ENCODE measurements at regions not wholly inside any gene's neighbourhood (a gene's known extent, or its start where the extent isn't known, plus 50 kb on each side); places are given as distances from the start of the nearest gene placed in this dataset.

- Mint-ChIP-seq H3K4me1 (no peaks in the 10 kb centered on the region), H3K27ac (no peak overlapping the region), H3K4me3 (no peak overlapping the region), H3K36me3 (no peaks in the 10 kb centered on the region), H3K9me3 (peaks cover 6% of the 10 kb centered on the region), H3K27me3 (no peaks in the 10 kb centered on the region)
- CTCF ChIA-PET: no interaction called here
- DNase-seq: no peak
Measured at GRCh38 chr2:116645155-116645554, 1169.3 kb upstream of the DDX18 start.

DNA sequence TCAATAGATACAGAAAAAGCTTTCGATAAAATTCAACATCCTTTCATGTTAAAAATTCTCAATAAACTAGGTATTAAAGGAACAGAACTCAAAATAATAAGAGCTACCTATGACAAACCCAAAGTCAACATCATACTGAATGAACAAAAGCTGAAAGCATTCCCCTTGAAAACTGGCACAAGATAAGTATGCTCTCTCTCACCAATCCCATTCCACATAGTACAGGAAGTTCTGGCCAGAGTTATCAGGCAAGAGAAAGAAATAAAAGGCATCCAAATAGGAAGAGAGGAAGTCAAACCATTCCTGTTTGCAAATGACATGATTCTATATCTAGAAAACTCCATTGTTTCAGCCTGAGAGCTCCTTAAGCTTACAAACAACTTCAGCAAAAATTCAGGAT lies 1145.8 kb upstream of the DDX18 start:
- Mint-ChIP-seq H3K27me3 (no peaks in the 10 kb centered on the region), H3K27ac (no peak overlapping the region), H3K4me1 (no peaks in the 10 kb centered on the region), H3K36me3 (no peaks in the 10 kb centered on the region), H3K9me3 (peaks cover 18% of the 10 kb centered on the region), H3K4me3 (no peak overlapping the region)
- CTCF ChIA-PET: no interaction called here
- no peak for DNase-seq

GRCh38 chr2:116669782-116670181 lies 1144.7 kb upstream of the DDX18 start:
- H3K9me3 Mint-ChIP-seq: peaks cover 13% of the 10 kb centered on the region
- no peak for DNase-seq
- H3K4me3 Mint-ChIP-seq: no peak overlapping the region
- H3K4me1 Mint-ChIP-seq: no peaks in the 10 kb centered on the region
- CTCF ChIA-PET: no interaction called here
- H3K27me3 Mint-ChIP-seq: no peaks in the 10 kb centered on the region
- H3K27ac Mint-ChIP-seq: no peak overlapping the region
- H3K36me3 Mint-ChIP-seq: no peaks in the 10 kb centered on the region

DNA sequence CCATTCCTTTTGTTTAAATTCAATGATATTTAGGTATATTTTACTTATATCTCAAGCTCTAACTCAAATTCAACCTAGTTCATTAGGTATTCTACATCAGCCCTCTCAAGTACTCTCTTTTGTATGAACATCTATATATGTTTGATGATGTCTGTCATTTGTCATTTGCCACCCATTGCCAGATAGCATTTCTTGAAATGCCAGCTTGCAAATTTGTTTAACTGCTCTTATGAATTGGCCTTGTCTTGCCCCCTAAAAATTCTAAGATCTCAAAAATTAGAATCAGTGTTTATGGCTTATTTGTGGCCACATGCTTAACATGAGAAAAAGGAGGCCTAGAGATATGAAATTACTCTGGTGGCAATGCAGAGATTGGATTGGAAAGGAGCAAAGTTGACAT lies 1140.3 kb upstream of the DDX18 start:
- no peaks in the 10 kb centered on the region for H3K4me1 Mint-ChIP-seq
- H3K27ac Mint-ChIP-seq: no peak overlapping the region
- H3K36me3 Mint-ChIP-seq: no peaks in the 10 kb centered on the region
- no peaks in the 10 kb centered on the region for H3K27me3 Mint-ChIP-seq
- H3K9me3 Mint-ChIP-seq: peaks cover 16% of the 10 kb centered on the region
- H3K4me3 Mint-ChIP-seq: no peak overlapping the region
- CTCF ChIA-PET: no interaction called here
- DNase-seq: no peak

DNA sequence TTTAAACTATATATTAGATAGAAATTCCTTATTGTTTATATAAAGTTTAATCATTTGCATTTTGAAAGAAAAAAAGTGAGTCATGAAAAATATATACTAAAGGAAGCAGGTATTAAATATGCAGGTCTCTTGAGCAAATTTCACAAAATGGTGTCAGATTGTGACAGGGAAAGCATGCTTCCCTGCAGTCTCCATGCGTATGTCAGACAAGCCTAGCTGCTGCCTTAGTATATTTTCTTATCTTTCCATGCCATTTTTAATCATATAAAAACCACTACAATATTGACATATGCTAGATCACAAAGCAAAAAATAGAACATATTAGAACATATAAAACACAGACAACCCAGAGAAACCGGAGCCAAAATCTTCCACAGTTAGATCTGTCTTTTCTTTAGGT lies 1137.7 kb upstream of the DDX18 start:
- Mint-ChIP-seq H3K9me3 (peaks cover 18% of the 10 kb centered on the region), H3K27ac (no peak overlapping the region), H3K4me1 (no peaks in the 10 kb centered on the region), H3K36me3 (no peaks in the 10 kb centered on the region), H3K27me3 (no peaks in the 10 kb centered on the region), H3K4me3 (no peak overlapping the region)
- no peak for DNase-seq
- CTCF ChIA-PET: no interaction called here

DNA sequence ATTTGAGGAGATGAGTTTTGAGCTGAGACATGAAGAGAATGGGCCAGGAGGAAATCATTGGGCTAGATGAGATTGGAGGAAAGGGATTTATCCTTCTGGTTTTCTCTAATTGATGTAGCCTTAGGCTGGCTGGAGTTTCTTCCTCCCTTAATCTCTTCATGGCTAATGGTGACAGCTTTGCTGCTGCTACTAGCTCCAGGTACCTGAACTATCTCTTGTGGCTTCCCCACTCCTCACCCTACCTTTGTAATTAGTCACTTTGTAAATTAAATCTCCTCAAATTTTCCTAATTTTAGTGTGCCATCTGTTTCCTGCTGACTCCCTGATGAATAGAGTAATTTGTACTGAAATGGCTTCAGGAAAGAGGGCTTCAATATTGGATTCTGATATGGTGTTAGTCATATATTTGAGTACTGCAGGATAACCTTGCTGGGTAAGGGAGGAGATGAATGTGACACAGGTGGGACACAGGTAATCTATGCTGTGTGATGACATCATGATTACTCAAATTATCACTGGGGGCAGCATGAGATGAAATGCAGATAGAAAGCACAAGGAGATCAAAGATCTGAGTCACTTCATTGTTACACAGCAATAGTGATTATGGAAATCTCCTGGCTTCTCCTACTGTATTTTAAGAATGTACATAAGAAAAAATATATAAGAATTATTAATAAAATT lies 1134.1 kb upstream of the DDX18 start:
- H3K4me3 Mint-ChIP-seq: no peak overlapping the region
- H3K27me3 Mint-ChIP-seq: no peaks in the 10 kb centered on the region
- no peak for DNase-seq
- no peaks in the 10 kb centered on the region for H3K4me1 Mint-ChIP-seq
- CTCF ChIA-PET: no interaction called here
- no peaks in the 10 kb centered on the region for H3K36me3 Mint-ChIP-seq
- no peak overlapping the region for H3K27ac Mint-ChIP-seq
- H3K9me3 Mint-ChIP-seq: peaks cover 14% of the 10 kb centered on the region

GRCh38 chr2:116687371-116687770 lies 1127.1 kb upstream of the DDX18 start:
- Mint-ChIP-seq H3K27me3 (no peaks in the 10 kb centered on the region), H3K4me3 (no peak overlapping the region), H3K4me1 (no peaks in the 10 kb centered on the region), H3K36me3 (no peaks in the 10 kb centered on the region), H3K9me3 (peaks cover 2% of the 10 kb centered on the region), H3K27ac (no peak overlapping the region)
- no peak for DNase-seq
- CTCF ChIA-PET: no interaction called here

- no peak for DNase-seq
- Mint-ChIP-seq H3K27me3 (no peaks in the 10 kb centered on the region), H3K36me3 (no peaks in the 10 kb centered on the region), H3K9me3 (no peaks in the 10 kb centered on the region), H3K27ac (no peak overlapping the region), H3K4me1 (no peaks in the 10 kb centered on the region), H3K4me3 (no peak overlapping the region)
- CTCF ChIA-PET: no interaction called here
Measured at GRCh38 chr2:116692988-116693387, 1121.5 kb upstream of the DDX18 start.

DNA sequence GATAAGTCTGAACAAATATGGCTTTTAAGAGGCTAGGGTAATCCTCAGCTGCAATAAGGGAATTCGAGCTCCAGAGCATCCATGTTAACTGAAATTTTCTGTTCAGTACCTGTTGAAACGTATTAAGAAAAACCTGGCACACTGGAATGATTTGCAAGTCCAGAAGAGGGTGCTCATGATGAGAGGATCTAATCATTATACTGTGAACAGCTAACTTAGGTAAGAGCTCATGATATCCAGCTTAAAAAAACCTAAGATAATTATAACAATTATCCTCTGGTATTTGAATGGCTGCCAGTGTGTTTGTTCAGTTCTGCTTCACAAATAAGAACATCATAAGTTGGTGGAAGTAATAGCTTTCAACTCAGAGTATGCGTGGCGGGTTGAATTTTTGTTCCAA lies 1118.3 kb upstream of the DDX18 start:
- no peak for DNase-seq

GRCh38 chr2:116696903-116697302 lies 1117.6 kb upstream of the DDX18 start:
- no peaks in the 10 kb centered on the region for H3K27me3 Mint-ChIP-seq
- H3K4me1 Mint-ChIP-seq: no peaks in the 10 kb centered on the region
- no peak overlapping the region for H3K4me3 Mint-ChIP-seq
- H3K27ac Mint-ChIP-seq: no peak overlapping the region
- CTCF ChIA-PET: no interaction called here
- DNase-seq: no peak
- no peaks in the 10 kb centered on the region for H3K36me3 Mint-ChIP-seq
- peaks cover under 1% of the 10 kb centered on the region for H3K9me3 Mint-ChIP-seq

More for the DNA sequence above, 1118.3 kb upstream of the DDX18 start:
- Mint-ChIP-seq H3K36me3 (no peaks in the 10 kb centered on the region), H3K27me3 (no peaks in the 10 kb centered on the region), H3K4me1 (no peaks in the 10 kb centered on the region), H3K9me3 (no peaks in the 10 kb centered on the region), H3K27ac (no peak overlapping the region), H3K4me3 (no peak overlapping the region)
- CTCF ChIA-PET: no interaction called here

- no peaks in the 10 kb centered on the region for H3K4me1 Mint-ChIP-seq
- H3K27me3 Mint-ChIP-seq: no peaks in the 10 kb centered on the region
- no peaks in the 10 kb centered on the region for H3K36me3 Mint-ChIP-seq
- no peak overlapping the region for H3K27ac Mint-ChIP-seq
- no peak overlapping the region for H3K4me3 Mint-ChIP-seq
- CTCF ChIA-PET: no interaction called here
- no peak for DNase-seq
- peaks cover 16% of the 10 kb centered on the region for H3K9me3 Mint-ChIP-seq
Measured at GRCh38 chr2:116706396-116706795, 1108.1 kb upstream of the DDX18 start.

- H3K27ac Mint-ChIP-seq: no peak overlapping the region
- no peaks in the 10 kb centered on the region for H3K27me3 Mint-ChIP-seq
- H3K36me3 Mint-ChIP-seq: no peaks in the 10 kb centered on the region
- no peaks in the 10 kb centered on the region for H3K4me1 Mint-ChIP-seq
- no peak for DNase-seq
- H3K9me3 Mint-ChIP-seq: peaks cover 23% of the 10 kb centered on the region
- no peak overlapping the region for H3K4me3 Mint-ChIP-seq
- CTCF ChIA-PET: no interaction called here
Measured at GRCh38 chr2:116716038-116716437, 1098.5 kb upstream of the DDX18 start.

DNA sequence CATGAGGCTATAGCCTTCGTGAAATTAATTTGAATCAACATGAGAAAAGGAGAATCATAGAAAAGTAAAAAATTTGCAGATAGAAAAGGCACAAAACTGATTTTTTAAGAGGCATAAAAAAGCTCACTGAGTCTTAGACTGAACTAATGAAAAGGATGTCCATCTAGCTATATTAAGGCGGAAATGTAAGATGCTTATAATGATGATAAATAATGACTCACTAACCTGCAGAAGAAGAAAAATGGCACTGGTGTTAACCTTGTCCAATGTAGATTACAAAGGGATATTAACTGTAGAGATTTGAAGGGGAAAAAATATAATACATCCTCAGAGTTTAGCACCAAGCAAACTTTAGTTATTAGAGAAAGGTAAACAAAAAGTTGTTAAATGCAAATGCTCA lies 1098.0 kb upstream of the DDX18 start:
- Mint-ChIP-seq H3K4me1 (no peaks in the 10 kb centered on the region), H3K36me3 (no peaks in the 10 kb centered on the region), H3K27ac (no peak overlapping the region), H3K9me3 (peaks cover 22% of the 10 kb centered on the region), H3K27me3 (no peaks in the 10 kb centered on the region), H3K4me3 (no peak overlapping the region)
- CTCF ChIA-PET: no interaction called here
- DNase-seq: no peak

DNA sequence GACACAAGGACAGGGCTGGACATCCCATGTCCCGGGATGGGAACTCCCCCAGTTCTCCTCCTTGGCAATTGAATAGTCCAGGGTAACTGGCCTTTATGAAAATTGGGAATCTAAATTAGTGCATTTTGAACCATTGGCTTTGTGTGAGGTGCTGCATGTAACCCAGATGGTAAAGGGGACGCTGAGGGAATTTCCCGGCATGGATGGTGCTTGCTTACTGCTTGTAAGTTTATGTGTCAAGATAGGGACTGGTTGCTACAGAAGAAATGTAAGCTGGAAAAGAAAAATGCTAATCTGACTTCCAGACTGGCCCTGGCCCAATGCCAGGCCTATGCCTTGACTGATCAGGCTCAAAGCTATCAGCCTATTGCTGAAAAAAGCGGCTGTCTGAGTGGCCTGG lies 1096.7 kb upstream of the DDX18 start:
- Mint-ChIP-seq H3K9me3 (peaks cover 20% of the 10 kb centered on the region), H3K36me3 (no peaks in the 10 kb centered on the region), H3K27ac (no peak overlapping the region), H3K4me1 (no peaks in the 10 kb centered on the region), H3K27me3 (no peaks in the 10 kb centered on the region), H3K4me3 (no peak overlapping the region)
- no peak for DNase-seq
- CTCF ChIA-PET: no interaction called here

GRCh38 chr2:116718451-116718850 lies 1096.0 kb upstream of the DDX18 start:
- H3K36me3 Mint-ChIP-seq: no peaks in the 10 kb centered on the region
- no peaks in the 10 kb centered on the region for H3K4me1 Mint-ChIP-seq
- no peak overlapping the region for H3K4me3 Mint-ChIP-seq
- no peaks in the 10 kb centered on the region for H3K27me3 Mint-ChIP-seq
- DNase-seq: no peak
- peaks cover 20% of the 10 kb centered on the region for H3K9me3 Mint-ChIP-seq
- no peak overlapping the region for H3K27ac Mint-ChIP-seq
- CTCF ChIA-PET: interaction anchor here (0.6 kb wide), 1 partner anchor 1705 kb away, joined by 3 read pairs; no protein-coding TSS in a partner anchor

- Mint-ChIP-seq H3K27me3 (no peaks in the 10 kb centered on the region), H3K9me3 (peaks cover 20% of the 10 kb centered on the region), H3K4me1 (no peaks in the 10 kb centered on the region), H3K27ac (no peak overlapping the region), H3K36me3 (no peaks in the 10 kb centered on the region), H3K4me3 (no peak overlapping the region)
- CTCF ChIA-PET: no interaction called here
- DNase-seq: no peak
Measured at GRCh38 chr2:116719836-116720235, 1094.7 kb upstream of the DDX18 start.
